ENCODE measurements at regions not wholly inside any gene's neighbourhood (a gene's known extent, or its start where the extent isn't known, plus 50 kb on each side); places are given as distances from the start of the nearest gene placed in this dataset.

DNA sequence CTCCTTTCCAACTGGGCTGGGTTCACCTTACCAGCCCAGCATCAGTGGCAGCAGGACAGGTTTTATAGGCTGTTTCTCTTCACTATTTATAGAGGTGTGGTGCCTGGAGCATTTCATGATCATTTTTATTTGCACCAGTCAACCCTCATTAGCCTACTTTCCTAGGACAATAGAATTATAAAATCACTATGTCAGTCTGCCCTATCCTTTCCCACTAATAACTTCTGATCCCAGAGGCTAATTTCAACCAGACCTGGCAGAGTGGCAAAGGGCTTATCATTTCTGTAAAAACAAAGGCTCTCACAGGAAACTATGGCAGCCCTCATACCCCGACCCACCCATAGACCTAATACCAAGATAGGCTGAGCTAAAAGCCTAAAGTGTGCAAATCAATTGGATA is 243.5 kb upstream of the TMEFF2 start:
- no peak for DNase-seq (ENCODE audit: low spot score)
- H3K9ac ChIP-seq (ENCODE audit: insufficient read depth, low read depth, low read length), result no peak overlapping the region
- no peaks in the 10 kb centered on the region for H3K36me3 ChIP-seq (replicated peaks in 1 of 2; ENCODE audit: control insufficient read depth in 1 of 2, insufficient read depth in 2 of 2, low read length in 2 of 2)
- H2AFZ ChIP-seq (ENCODE audit: low read length), result no peak overlapping the region
- H3K4me1 ChIP-seq (ENCODE audit: insufficient read depth, low read length), result no peaks in the 10 kb centered on the region
- no TSS peak for BruUV-seq (replicated peaks)
- H3K79me2 ChIP-seq (ENCODE audit: insufficient read depth, low read length), result no peaks in the 10 kb centered on the region
- 3% methylated on average over 1 of the region's 1 CpG for WGBS (ENCODE audit: low lambda C conversion rate)
- intact Hi-C loops (cut with micrococcal nuclease; ENCODE audit: unreplicated experiment) (no loop called here), in situ Hi-C loops (cut with HindIII; ENCODE audit: extremely low pct_ligation_motif_present, low pct_unique_long_range_greater_than_20kb) (no loop called here)
- ChIA-PET CTCF (ENCODE audit: low intra/inter-chr PET ratio, low total read pairs) (no interaction called here), POLR2A (no interaction called here)
- no peak for FAIRE-seq
- H3K27me3 ChIP-seq (ENCODE audit: control insufficient read depth in 1 of 2, insufficient read depth in 2 of 2, low read length in 2 of 2), result no peaks in the 10 kb centered on the region
- TF ChIP-seq PHF8 (CRISPR knock-in tag; IDR thresholded peaks at IDR 0.05), result no peak
- no peak for TF ChIP-seq TFDP2 (CRISPR knock-in tag; IDR thresholded peaks at IDR 0.05)
- no peak for TF ChIP-seq ZNF260 (CRISPR knock-in tag; IDR thresholded peaks at IDR 0.05; ENCODE audit: borderline replicate concordance, low read depth)
- no peak for TF ChIP-seq ZBTB49 (CRISPR knock-in tag; IDR thresholded peaks at IDR 0.05; ENCODE audit: borderline replicate concordance)
- TF ChIP-seq SP140L (CRISPR knock-in tag; IDR thresholded peaks at IDR 0.05; ENCODE audit: borderline replicate concordance), result no peak
- no peak for TF ChIP-seq ZNF746 (CRISPR knock-in tag; IDR thresholded peaks at IDR 0.05)
- TF ChIP-seq NCOA2 (CRISPR knock-in tag; IDR thresholded peaks at IDR 0.05), result no peak
- no peak for TF ChIP-seq ZNF44 (CRISPR knock-in tag; IDR thresholded peaks at IDR 0.05)
- no peak overlapping the region for H3K27ac ChIP-seq (ENCODE audit: extremely low read length, insufficient read depth, low read length)
- H4K20me1 ChIP-seq (ENCODE audit: insufficient read depth, low read length), result no peaks in the 10 kb centered on the region
- no peak overlapping the region for H3K4me3 ChIP-seq (replicated peaks in 1 of 3; ENCODE audit: insufficient read depth in 1 of 3, low read depth in 2 of 3, low read length in 3 of 3)
- no peaks in the 10 kb centered on the region for H3K9me3 ChIP-seq (ENCODE audit: low read length)
- ATAC-seq, result no peak
- H3K4me2 ChIP-seq (ENCODE audit: low read depth, low read length), result no peak overlapping the region
